ENCODE measurements at regions not wholly inside any gene's neighbourhood (a gene's known extent, or its start where the extent isn't known, plus 50 kb on each side); places are given as distances from the start of the nearest gene placed in this dataset.

DNA sequence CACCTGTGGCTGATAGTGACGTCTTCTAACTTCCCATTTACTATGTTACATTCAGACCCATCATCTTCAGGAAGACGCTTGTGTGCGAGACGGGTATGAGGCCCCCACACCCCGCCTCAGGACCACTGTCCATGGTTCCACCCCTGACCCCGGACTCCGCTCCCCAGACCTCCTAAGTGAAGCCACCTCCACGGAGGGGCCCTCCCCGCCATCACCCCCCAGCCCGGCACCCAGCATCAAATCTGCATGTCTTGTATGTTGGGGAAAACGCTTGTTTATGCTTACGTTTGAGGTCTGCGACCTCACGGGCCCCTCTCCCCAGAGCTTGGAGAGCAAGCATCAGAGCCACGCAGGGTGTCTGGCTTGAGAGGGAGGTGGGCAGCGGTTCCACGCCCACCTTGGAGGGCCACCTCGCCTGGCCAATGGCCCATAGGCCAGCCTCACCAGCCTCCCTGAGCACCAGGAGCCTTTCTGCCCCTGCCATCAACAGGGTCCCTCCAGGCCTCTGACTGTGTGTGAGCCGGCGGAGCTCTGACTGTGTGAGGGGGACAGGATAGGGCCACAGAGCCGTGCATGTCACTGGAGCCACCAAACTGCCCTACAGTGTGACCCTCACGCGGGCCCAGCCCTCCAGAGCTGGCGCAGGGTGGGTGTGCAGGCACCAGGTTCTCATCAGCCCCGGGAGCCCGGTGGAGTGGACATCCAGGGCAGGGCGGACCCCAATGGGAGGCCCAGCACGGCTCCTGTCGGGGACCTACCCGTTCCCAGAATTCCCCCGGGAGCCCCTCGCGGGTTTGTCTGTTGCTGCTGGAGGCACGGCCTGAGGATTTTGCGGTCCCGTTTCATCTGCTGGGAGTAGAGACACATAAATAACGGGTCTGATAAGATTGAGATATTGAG is 88.4 kb upstream of the NKX1-1 start:
- TF ChIP-seq, protein P1, sequence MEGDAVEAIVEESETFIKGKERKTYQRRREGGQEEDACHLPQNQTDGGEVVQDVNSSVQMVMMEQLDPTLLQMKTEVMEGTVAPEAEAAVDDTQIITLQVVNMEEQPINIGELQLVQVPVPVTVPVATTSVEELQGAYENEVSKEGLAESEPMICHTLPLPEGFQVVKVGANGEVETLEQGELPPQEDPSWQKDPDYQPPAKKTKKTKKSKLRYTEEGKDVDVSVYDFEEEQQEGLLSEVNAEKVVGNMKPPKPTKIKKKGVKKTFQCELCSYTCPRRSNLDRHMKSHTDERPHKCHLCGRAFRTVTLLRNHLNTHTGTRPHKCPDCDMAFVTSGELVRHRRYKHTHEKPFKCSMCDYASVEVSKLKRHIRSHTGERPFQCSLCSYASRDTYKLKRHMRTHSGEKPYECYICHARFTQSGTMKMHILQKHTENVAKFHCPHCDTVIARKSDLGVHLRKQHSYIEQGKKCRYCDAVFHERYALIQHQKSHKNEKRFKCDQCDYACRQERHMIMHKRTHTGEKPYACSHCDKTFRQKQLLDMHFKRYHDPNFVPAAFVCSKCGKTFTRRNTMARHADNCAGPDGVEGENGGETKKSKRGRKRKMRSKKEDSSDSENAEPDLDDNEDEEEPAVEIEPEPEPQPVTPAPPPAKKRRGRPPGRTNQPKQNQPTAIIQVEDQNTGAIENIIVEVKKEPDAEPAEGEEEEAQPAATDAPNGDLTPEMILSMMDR (IDR thresholded peaks at IDR 0.05; ENCODE audit: borderline replicate concordance, extremely low read depth, low read length, poor library complexity, severe bottlenecking), result no peak
- TF ChIP-seq EZH2 (IDR thresholded peaks at IDR 0.05; ENCODE audit: borderline replicate concordance, low read depth, low read length, severe bottlenecking), result no peak
